ENCODE measurements at regions not wholly inside any gene's neighbourhood (a gene's known extent, or its start where the extent isn't known, plus 50 kb on each side); places are given as distances from the start of the nearest gene placed in this dataset.

GRCh38 chr12:47307680-47308399 is 228.1 kb upstream of the AMIGO2 start:
- peak; percentile 13 to 47 for DNase-seq (ENCODE audit: low read depth in 2 of 2)

GRCh38 chr12:47306773-47307679 is 227.3 kb upstream of the AMIGO2 start:
- DNase-seq (ENCODE audit: low read depth in 2 of 2), result peak; percentile 33 to 53

GRCh38 chr12:47306130-47306529 is 226.4 kb upstream of the AMIGO2 start:
- no peak for DNase-seq (ENCODE audit: low read depth in 2 of 2)

- no peak for DNase-seq (ENCODE audit: low read depth in 2 of 2)
Measured at GRCh38 chr12:47305464-47305863, 225.7 kb upstream of the AMIGO2 start.

GRCh38 chr12:47303995-47304560 is 224.3 kb upstream of the AMIGO2 start:
- no peak for DNase-seq (ENCODE audit: low read depth in 2 of 2)

- DNase-seq (ENCODE audit: low read depth in 2 of 2), result no peak
Measured at GRCh38 chr12:47303207-47303606, 223.4 kb upstream of the AMIGO2 start.

- DNase-seq (ENCODE audit: low read depth in 2 of 2), result no peak
Measured at GRCh38 chr12:47302111-47302671, 222.4 kb upstream of the AMIGO2 start.

- DNase-seq (ENCODE audit: low read depth in 2 of 2), result no peak
Measured at GRCh38 chr12:47299586-47299985, 219.8 kb upstream of the AMIGO2 start.

- no peak for DNase-seq (ENCODE audit: low read depth in 2 of 2)
Measured at GRCh38 chr12:47297993-47298392, 218.2 kb upstream of the AMIGO2 start.

- DNase-seq (ENCODE audit: low read depth in 2 of 2), result no peak
Measured at GRCh38 chr12:47296828-47297227, 217.1 kb upstream of the AMIGO2 start.

- DNase-seq (ENCODE audit: low read depth in 2 of 2), result no peak
Measured at GRCh38 chr12:47293406-47293805, 213.6 kb upstream of the AMIGO2 start.

GRCh38 chr12:47286676-47287075 is 206.9 kb upstream of the AMIGO2 start:
- no peak for DNase-seq (ENCODE audit: low read depth in 2 of 2)
